PFSK-1 (cell line): ENCODE measurements at regions not wholly inside any gene's neighbourhood (a gene's known extent, or its start where the extent isn't known, plus 50 kb on each side); places are given as distances from the start of the nearest gene placed in this dataset.

ENCODE experiments used
- FOXP2 ChIP-seq: optimal IDR thresholded peaks from 2 replicates; pipeline ENCODE3; 2011; ENCODE audit warnings: borderline replicate concordance, control low read depth, inconsistent platforms; ENCODE audit not compliant: insufficient read depth; ENCODE audit errors: extremely low read length, extremely low read depth
- POLR2AphosphoS5 ChIP-seq: IDR thresholded peaks from 2 replicates; pipeline ENCODE4 v1.6.1; 2012; ENCODE audit warnings: low read depth, mild to moderate bottlenecking, control low read depth, low read length, moderate library complexity
- REST ChIP-seq, 2 experiments: IDR thresholded peaks; 2 replicates each; pipeline versions ENCODE4 v1.6.1 to v1.8.0; 2011 to 2012; ENCODE audit warnings: low read depth in 2 of 2, low read length in 2 of 2, control low read depth in 1 of 2, inconsistent platforms in 1 of 2, mild to moderate bottlenecking in 1 of 2, moderate library complexity in 1 of 2; ENCODE audit not compliant: insufficient read depth in 1 of 2
- SIN3A ChIP-seq: IDR thresholded peaks from 2 replicates; pipeline ENCODE4 v1.6.1; 2012; ENCODE audit warnings: mild to moderate bottlenecking, low read length, moderate library complexity, borderline replicate concordance; ENCODE audit not compliant: insufficient read depth
- TAF1 ChIP-seq: IDR thresholded peaks from 2 replicates; pipeline ENCODE4 v1.6.1; 2012; ENCODE audit warnings: low read length, control low read depth, borderline replicate concordance; ENCODE audit not compliant: insufficient read depth

- TF ChIP-seq REST (IDR thresholded peaks at IDR 0.05; ENCODE audit: insufficient read depth in 1 of 2, low read depth in 2 of 2, low read length in 2 of 2) (no peak), SIN3A (no peak), FOXP2 (no peak), POLR2AphosphoS5 (no peak), TAF1 (no peak)
These were observed 192.7 kb downstream of the SPRY1 start for GRCh38 chr4:123589301-123589700.

- TF ChIP-seq FOXP2 (no peak), SIN3A (no peak), REST (IDR thresholded peaks at IDR 0.05; ENCODE audit: insufficient read depth in 1 of 2, low read depth in 2 of 2, low read length in 2 of 2) (no peak), TAF1 (no peak), POLR2AphosphoS5 (no peak)
These were observed 195.3 kb downstream of the SPRY1 start for GRCh38 chr4:123591875-123592274.

GRCh38 chr4:123593655-123594054 is 197.1 kb downstream of the SPRY1 start:
- TF ChIP-seq SIN3A (no peak), TAF1 (no peak), FOXP2 (no peak), POLR2AphosphoS5 (no peak), REST (IDR thresholded peaks at IDR 0.05; ENCODE audit: insufficient read depth in 1 of 2, low read depth in 2 of 2, low read length in 2 of 2) (no peak)

GRCh38 chr4:123596805-123597204 is 200.2 kb downstream of the SPRY1 start:
- TF ChIP-seq REST (IDR thresholded peaks at IDR 0.05; ENCODE audit: insufficient read depth in 1 of 2, low read depth in 2 of 2, low read length in 2 of 2): no peak
- no peak for TF ChIP-seq POLR2AphosphoS5
- TF ChIP-seq SIN3A: no peak
- TF ChIP-seq FOXP2: no peak
- no peak for TF ChIP-seq TAF1

- TF ChIP-seq REST (IDR thresholded peaks at IDR 0.05; ENCODE audit: insufficient read depth in 1 of 2, low read depth in 2 of 2, low read length in 2 of 2) (no peak), TAF1 (no peak), SIN3A (no peak), POLR2AphosphoS5 (no peak), FOXP2 (no peak)
These were observed 201.0 kb downstream of the SPRY1 start for GRCh38 chr4:123597586-123597985.
